SKM-1 (cell line): ENCODE measurements at regions not wholly inside any gene's neighbourhood (a gene's known extent, or its start where the extent isn't known, plus 50 kb on each side); places are given as distances from the start of the nearest gene placed in this dataset.
"Not testable (repeated sequence)": the region's sequence is repeated elsewhere in the genome, so short reads cannot be mapped to it uniquely, and the experiment has no call there.

Experiments used
- DNase-seq: peaks from one replicate; lab custom pipeline; 2025; ENCODE audit not compliant: unreplicated experiment; lab: John Stamatoyannopoulos, UW

DNA sequence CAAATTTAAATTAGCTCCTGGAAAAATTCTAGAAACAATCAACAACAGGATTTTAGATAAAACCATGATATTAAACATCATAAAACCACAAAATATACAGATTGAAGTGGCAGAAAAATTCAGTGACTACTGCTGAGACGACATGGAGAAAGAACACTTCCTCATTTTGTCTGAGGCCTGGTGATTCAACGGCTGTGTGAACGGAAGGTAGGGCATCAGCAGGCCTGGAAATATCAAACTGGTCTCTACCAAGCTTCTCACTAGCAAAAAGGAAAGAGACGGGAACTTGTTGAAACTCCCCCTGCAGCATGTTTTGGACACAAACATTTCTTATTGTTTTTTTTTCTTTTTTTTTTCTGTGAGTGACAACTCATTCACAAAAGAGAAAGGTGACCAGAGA is 58.0 kb upstream of the AHI1 start:
- peak; percentile 64 for DNase-seq

DNA sequence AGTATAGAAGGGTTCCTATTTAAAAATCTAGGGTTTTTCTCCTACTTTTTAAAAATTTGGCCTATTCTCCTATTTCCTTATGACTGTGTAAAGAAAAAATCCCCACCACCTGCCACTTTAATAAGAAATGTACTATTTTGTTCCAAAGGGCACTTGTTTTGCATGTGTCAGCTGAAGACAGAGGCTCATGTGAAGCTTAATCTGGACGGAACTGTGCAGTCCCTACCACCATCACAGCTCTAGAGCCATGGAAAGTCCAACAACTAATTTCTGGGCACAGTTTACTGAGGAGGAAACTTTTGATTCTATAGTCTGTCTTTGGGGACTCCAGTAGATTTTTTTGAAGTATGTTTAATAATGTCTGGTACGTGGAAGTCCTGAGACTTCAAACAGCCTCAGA is 60.0 kb upstream of the AHI1 start:
- no peak for DNase-seq

DNA sequence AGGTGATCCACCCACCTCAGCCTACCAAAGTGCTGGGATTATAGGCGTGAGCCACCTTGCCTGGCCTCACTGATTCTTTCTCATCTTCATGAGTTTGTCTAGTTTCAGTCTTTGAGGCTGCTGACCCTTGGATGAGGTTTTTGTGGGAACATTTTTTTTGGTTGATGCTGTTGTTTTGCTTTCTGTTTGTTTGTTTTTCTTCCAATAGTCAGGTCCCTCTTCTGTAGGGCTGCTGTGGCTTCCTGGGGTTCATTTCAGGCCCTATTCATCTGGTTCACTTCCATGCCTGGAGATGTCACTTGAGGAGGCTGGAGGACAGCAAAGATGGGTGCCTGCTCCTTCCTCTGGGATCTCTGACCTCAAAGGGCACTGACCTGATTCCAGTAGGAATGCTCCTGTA is 68.1 kb upstream of the AHI1 start:
- DNase-seq: not testable (repeated sequence)

DNA sequence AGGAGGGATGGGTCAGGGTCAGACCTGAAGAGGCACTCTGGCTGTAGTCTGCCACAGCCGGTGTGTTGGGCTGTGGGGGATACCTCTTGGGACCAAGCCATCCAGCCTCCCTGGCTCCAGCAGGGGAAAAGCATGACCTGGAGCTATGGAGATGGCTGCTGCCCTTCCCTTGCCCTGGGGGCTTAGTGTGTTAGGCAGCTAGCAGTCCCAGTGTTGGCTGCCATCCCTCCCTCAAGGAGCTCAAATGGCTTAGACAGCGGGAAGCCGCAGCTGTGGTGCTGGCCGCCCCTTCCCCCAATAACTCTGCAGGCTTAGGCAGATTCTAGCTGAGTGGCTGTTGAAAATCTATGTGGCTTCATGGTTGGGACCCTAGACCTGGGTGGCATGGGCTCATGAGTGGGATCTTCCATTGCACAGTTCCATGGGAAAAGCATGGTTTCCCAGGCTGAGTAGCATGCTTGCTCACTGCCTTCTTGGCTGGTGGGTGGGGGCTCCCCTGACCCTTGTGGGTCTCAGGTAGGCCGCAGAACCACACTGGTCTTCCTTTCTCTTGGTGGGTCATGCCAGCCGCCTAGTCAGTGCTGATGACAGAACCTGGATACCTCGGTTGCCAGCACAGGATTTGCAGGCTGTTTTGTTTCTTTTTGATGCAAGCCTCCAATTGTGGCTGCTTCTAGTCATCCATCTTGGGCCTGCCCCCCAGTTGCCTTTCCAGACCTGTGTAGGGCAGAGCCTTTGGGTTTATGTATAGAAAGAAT is 69.0 kb upstream of the AHI1 start:
- no peak for DNase-seq

DNA sequence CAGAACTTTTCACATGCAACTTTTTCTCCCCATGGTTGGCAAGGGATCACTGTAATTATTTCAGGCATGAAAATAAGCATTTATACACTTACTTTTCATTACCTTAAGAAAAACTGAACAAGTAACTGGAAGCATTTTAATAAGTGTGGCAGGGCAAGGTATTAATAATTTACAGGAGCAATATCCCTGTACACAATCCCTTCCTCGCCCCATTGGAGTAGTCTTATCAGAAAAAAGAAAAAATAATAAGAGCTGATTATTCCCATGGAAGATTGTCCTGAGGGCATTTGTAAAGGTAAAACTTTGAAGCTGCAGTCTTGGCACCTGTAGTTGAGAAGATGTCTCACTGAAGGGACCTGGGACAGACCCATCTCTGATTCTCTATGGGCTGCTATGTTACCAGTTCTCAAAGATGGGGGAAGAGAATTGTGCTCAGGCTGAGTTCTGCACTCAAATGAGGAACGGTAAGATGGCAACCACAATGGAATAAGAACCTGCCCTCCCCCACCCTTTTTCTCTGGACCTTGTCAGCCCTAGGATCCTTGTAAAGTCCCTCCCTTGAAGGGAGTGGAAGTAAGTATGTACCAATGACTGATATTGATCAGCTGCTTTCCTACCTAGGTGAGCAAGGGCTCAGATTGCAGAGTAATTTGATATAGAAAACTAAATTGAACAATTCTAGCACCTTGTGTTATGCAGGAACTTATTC is 70.0 kb upstream of the AHI1 start:
- no peak for DNase-seq

DNA sequence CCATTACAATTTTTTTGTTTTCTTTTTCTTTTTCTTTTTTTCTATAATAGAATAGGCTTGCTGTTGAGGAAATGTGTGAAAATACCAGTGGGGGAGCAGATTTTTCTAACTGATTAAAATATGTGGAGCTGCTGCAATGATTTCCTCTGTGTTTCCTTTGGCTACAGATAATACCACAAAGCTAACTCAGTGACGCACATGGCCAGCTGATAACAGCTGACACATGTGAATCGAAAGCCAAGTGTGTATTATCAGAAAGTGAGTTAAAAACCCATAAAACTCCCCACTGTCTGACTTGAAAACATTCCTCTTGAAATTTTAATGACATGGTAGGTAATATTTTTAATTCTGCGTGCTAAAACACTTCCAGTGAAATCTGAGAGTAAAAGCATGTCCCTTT is 70.8 kb upstream of the AHI1 start:
- no peak for DNase-seq

DNA sequence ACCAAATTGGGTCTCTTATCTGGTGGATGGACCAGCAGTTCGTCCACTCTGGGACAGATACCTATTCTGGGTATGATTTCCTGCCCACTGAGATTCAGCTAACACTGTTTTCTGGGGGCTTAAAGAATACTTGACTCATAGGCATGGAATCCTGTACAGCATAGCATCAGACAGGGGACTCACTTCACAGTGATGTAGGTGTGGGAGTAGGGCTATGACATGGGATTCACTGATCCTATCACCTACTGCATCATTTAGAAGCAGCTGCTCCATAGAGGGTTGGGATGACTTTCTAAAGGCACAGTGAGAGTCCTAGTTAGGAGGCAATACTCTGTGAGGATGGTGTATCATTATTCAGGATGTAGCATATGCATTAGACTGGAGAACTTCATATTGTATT is 74.5 kb upstream of the AHI1 start:
- no peak for DNase-seq

DNA sequence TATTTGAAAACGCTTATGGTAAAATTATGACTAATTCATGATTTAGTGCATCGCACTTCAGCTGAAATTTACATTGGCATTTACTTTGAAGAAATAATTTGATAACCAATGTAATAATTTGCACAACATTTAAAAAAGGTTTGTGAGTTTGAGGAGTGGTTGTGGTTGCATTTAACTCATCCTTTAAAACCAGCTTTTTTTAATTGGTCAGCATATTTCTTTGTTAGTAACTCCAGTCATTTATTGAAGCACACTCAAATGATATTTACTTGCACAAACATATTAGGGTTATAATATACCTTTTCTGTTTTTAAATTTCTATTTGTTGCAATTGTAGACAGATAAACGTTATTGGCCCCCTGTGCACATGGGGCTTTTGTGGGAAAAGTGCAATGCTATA is 78.1 kb upstream of the AHI1 start:
- no peak for DNase-seq

DNA sequence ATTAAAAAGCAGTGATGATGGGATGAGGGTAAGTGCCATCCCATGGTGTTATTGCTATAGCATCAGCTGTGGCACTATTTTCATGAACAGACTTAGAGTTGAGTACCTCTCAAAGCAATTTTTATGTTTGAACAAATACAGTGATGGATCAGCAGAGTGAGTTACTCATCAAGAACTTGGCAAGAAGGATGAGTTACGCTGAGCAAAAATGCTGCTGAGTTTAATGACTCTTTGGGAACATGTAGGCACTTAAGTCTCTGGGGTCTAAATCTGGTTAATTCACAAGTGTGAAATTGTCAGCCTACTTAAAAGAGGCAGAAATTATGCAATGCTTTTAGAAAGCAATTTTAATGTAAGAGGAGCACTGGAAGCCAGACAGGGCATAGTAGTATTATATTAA is 78.5 kb upstream of the AHI1 start:
- no peak for DNase-seq

DNA sequence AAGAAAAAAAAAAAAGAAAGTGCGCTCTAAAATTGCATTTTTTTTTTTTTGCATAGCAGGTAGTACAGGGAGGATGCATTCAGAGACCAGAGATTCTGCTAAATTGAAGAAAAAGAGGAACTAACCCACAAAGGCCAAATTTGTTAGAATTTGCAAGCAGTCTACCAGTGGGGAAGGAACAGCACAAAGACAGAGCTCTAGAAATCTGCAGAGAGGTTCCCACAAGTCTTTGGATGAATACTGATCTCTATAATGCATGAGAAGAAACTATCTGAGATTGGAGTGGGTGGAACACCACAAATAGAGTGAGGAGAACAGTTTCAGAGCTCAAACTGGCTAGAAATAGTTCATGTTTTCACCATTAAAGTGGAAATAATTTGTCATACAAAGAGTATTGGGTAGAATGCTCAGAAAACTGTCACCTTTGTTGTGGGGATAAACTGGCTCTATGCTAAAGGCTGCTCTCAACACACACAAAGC is 79.6 kb upstream of the AHI1 start:
- DNase-seq: peak; percentile 31

DNA sequence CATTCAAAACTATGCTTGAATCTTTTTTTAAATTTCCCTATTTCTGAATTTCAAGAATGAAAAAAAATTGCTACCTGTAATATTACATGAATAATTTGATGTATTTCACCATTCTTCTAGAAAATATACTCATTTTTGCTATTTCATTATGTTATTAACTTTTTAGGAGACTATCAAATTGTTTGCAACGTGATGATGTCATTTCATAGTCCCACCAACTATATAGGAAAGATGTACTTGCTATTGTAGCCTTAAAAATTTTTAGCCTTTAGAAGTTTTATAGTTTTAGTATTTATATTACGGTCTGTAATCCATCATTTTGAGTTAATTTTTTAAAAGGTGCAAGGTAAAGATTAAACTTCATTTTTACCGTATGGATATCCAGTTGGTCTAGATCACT is 81.4 kb upstream of the AHI1 start:
- no peak for DNase-seq

DNA sequence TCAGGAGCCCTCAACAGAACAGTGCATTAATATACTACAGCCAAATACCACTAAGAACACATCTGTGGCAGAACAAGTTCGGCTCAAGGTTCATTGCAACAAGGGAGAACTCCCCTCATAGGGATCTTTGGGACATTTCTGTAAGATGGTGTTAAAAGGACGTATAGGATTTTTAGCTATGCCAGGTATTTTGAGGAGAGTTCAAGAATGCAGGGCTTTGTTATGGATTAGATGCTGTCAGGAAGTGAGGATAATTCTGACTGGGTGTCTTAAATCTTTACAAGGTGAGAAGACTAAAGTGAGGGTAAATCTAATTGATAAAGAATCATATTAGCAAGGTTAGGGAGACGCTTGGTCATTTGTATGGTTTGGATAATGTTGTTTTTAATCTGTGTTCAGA is 83.7 kb upstream of the AHI1 start:
- DNase-seq: no peak

DNA sequence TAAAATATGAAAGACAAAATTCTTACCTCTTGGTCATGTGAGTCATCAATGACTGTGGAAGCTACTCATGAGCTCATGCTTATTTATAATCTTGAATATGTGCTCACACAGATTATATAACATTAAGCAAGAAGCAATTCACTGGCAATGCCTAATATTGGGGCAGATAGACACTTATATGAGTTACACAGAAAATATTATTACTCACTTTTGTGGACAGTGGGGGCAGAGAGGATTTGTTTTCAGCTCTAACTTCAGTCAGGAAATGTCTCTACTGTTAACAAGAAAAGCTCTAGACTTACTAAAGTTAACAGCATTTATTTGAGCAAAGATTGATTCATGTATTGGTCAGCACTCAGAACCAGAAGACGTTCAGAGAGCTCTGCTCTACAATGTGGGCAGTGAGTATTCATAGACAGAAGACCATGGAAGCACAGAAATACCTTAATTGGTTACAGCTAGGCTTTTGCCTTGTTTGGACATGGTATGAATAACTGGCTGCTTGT is 85.8 kb upstream of the AHI1 start:
- DNase-seq: no peak

DNA sequence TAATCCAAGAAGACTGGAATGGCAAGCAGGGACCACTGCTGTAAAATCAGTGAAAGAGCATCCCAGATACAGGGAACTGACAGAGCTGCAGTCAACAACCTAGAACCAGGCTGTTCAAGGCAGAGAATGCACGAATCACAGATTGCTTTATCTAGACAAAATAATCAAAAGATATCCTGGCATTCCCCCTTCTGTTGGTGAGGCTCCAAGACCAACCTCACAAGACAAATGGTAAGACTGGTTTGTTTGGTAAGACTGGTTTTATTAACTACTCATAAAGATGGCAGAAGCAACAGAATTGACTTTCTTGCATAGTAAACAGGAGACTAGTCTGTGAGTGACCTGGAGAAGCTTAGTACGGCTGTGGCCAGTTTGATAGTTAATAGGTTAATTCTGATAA is 88.8 kb upstream of the AHI1 start:
- no peak for DNase-seq

DNA sequence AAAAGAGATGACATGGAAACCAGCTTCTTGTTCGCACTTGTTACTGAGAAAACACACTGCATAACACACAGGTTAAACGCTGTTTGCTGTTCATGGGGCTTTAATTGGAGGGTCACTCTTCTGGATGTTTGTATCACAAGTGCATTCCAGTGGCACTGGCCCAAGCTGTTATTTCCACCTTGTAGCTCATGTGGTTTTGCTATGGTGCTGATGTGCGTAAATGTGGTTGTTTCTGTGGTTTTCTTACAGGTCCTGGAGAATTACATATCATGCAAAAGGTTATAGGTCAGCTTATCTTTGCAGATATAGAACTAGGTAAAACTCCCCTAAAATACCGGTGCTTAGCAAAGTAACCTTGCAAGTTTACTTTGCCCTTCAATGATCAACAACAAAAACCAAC is 89.3 kb upstream of the AHI1 start:
- no peak for DNase-seq

DNA sequence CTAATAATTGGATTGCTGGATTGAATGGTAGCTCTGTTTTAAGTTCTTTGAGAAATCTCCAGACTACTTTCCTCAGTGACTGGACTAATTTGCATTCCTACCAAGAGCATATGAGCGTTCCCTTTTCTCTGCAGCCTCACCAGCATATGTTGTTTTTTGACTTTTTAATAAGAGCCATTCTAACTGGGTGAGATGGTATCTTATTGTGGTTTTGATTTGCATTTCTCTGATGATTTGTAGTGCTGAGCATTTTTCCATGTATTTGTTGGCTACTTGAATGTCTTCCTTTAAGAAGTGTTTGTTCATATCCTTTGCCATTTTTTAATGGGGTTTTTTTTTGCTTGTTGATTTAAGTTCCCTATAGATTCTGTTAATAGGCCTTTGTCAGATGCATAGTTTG is 94.7 kb upstream of the AHI1 start:
- DNase-seq: no peak

DNA sequence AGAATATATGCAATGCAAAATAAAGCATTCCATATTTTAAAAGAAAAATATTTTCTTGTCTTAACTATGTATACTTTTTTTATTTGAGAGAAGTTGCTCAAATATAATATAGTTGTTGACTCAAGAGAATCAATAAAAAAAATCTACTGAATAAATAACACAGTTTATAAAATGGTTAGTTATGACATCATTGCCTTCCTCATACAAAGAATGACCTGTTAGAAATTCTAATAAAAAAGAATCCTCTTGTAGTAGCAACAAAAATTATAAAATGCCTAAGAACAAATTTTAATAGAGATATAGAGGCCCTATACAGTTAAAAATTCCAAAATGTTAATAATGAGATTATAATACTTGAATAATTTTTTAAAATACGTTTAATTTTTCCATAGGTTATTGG is 96.5 kb upstream of the AHI1 start:
- DNase-seq: no peak

DNA sequence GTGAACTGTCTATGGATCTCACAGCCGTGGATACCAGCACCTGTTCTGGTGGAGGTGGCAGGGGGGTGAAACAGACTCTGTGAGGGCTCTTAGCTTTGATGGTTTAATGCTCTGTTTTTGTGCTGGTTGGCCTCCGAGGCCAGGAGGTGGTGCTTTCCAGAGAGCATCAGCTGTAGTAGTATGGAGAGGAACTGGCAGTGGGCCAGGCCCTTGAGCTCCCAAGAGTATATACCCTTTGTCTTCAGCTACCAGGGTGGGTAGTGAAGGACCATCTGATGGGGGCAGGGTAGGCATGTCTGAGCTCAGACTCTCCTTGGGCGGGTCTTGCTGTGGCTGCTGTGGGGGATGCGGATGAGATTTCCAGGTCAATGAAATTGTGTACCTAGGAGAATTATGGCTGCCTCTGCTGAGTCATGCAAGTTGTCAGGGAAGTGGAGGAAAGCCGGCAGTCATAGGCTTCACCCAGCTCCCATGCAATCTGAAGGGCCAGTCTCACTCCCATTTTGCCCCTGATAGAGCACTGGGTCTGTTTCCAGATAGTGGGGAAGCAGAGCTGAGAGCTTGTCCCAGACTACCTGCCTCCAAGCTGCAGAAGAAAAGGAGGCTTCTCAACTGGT is 102.7 kb upstream of the AHI1 start:
- DNase-seq: no peak

DNA sequence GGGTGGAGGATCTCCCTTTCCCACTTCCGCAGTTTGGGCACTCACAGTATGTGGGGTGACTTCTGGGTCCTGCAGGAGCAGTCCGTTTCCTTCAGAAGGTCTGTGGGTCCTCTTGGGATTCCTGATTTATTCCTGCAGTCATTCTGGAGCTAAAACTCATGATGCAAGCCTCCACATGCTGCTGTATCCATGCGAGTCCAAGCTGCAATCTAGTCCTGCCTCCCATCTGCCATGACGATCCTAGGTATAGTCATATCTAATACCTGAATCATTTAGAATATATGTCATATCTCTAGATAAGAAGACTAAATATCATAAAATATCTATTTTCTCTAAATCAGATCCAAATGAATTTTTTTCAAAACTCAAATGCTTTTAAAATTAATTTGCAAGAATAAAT is 103.4 kb upstream of the AHI1 start:
- DNase-seq: no peak

DNA sequence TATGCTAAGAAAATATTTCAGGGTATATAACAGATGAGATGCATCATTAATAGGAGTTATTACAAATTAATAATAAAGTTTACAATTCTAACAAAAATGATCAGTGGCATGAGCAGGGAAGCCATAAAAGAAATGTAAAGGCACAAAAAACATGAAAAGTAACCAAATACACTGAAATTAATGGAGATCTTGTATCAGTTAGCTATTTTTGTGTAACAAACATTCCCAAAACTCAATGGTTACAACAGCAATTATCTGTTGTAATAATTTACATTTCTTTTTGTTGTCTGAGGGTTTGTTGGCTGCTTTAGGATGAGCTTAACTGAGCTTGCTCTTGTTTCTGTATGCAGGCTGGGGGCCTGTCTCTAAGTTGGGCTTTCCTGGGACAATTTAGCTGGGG is 104.3 kb upstream of the AHI1 start:
- no peak for DNase-seq

DNA sequence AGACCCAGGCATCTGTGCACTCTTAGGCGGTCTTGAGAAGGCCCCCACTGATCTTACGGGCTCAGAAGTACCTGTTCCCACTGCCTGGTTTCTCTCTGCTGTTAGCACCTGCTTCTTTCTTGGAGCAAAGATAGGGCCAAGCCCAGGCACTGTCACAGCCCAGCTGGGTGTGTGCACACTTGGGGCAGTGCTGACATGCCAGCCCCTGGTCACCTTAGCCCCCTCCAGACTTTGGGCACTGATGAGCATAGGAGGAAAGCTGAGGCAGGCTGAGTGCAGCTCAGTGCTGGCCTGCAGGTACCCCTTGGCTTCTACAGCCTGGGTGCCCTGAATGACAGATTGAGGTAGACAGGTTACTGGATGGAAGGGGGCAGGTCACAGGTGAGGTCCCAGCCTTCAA is 105.7 kb upstream of the AHI1 start:
- DNase-seq: no peak
